K562 (cell line): ENCODE measurements at regions not wholly inside any gene's neighbourhood (a gene's known extent, or its start where the extent isn't known, plus 50 kb on each side); places are given as distances from the start of the nearest gene placed in this dataset.

Experiments used
- ATAC-seq: fragments of 200-7000 bp; cut with Tn5 transposase; 3 replicates; pipeline ENCODE4 v1.9.1; 2020; ENCODE audit warnings: moderate library complexity
- BruUV-seq: library from RNA; stranded (reverse); fragments of 400-500 nt; replicated peaks from 2 replicates; lab custom pipeline; 2021; lab: Mats Ljungman, UMichigan
- CTCF ChIA-PET: fragments of 300-600 bp; formaldehyde crosslinking; extraction: SDS; loops from one replicate; lab custom pipeline; 2021; ENCODE audit warnings: low intra/inter-chr PET ratio; lab: Yijun Ruan, JAX
- POLR2A ChIA-PET: fragments of 300-600, 350-650 bp; sonication (Branson Sonifier 250); formaldehyde crosslinking; extraction: SDS; loops from one replicate; lab custom pipeline; 2021; ENCODE audit warnings: antibody characterized with exemption, inconsistent platforms; lab: Yijun Ruan, JAX
- DNase-seq, 4 experiments: peaks; one replicate each; pipeline versions ENCODE4 v3.0.0 to v3.0.0-alpha.2; 2011 to 2018; ENCODE audit warnings: low spot score in 3 of 4, mixed read lengths in 3 of 4; ENCODE audit errors: extremely low read depth in 1 of 4
- FAIRE-seq: peaks from 2 replicates; lab custom pipeline; 2011; peaks lifted over from hg19 to GRCh38; lab: Jason Lieb, UNC
- H2AFZ ChIP-seq: 2 replicates; pipeline ENCODE4 v1.6.0; 2011; ENCODE audit warnings: low read depth, low read length, control low read depth, inconsistent platforms
- H3K27ac ChIP-seq: fragments of 200-600 bp; 3 replicates; pipeline ENCODE4 v1.8.0; 2011; ENCODE audit warnings: low read depth, mild to moderate bottlenecking, control low read depth, inconsistent platforms, low read length, moderate library complexity, mixed read lengths; ENCODE audit errors: extremely low read depth
- H3K27me3 ChIP-seq, 2 experiments: fragments of 300-600 bp in 1 of 2; 2 replicates in 1 of 2; 3 replicates in 1 of 2; pipeline versions ENCODE4 v1.6.0 to v1.8.0; 2011; ENCODE audit warnings: inconsistent platforms in 2 of 2, low read length in 2 of 2, mild to moderate bottlenecking in 1 of 2, mixed read lengths in 1 of 2, moderate library complexity in 1 of 2; ENCODE audit not compliant: control insufficient read depth in 2 of 2, insufficient read depth in 2 of 2
- H3K36me3 ChIP-seq: fragments of 300-600 bp; 3 replicates; pipeline ENCODE4 v1.8.0; 2011; ENCODE audit warnings: mild to moderate bottlenecking, low read length, inconsistent platforms; ENCODE audit not compliant: control insufficient read depth, insufficient read depth
- H3K4me1 ChIP-seq, 2 experiments: fragments of 200-600 bp in 1 of 2; replicated peaks in 1 of 2; 2 replicates in 1 of 2; 3 replicates in 1 of 2; pipeline versions ENCODE4 v1.5.1 to v1.8.0; 2011; ENCODE audit warnings: inconsistent platforms in 2 of 2, low read length in 2 of 2, mild to moderate bottlenecking in 1 of 2, mixed read lengths in 1 of 2, moderate library complexity in 1 of 2; ENCODE audit not compliant: control insufficient read depth in 2 of 2, insufficient read depth in 2 of 2
- H3K4me2 ChIP-seq: 2 replicates; pipeline ENCODE4 v1.6.1; 2011; ENCODE audit warnings: low read length, control low read depth, inconsistent platforms, mixed read lengths; ENCODE audit not compliant: insufficient read depth
- H3K4me3 ChIP-seq: fragments of 200-600 bp; sonication (generic), shearing (Covaris generic); 2 replicates; pipeline ENCODE4 v1.5.1; 2016; ENCODE audit warnings: control low read depth, inconsistent platforms
- H3K79me2 ChIP-seq: fragments of 200-600 bp; 3 replicates; pipeline ENCODE4 v1.8.0; 2011; ENCODE audit warnings: low read length, inconsistent platforms; ENCODE audit not compliant: control insufficient read depth, insufficient read depth
- H3K9ac ChIP-seq, 2 experiments: 2 replicates each; pipeline versions ENCODE4 v1.6.0 to v1.6.1; 2011; ENCODE audit warnings: low read depth in 2 of 2, low read length in 2 of 2, control low read depth in 1 of 2, inconsistent platforms in 1 of 2, mild to moderate bottlenecking in 1 of 2, mixed read lengths in 1 of 2; ENCODE audit not compliant: insufficient read depth in 1 of 2
- H3K9me1 ChIP-seq: one replicate; pipeline ENCODE4 v1.6.0; 2011; ENCODE audit warnings: inconsistent platforms, mild to moderate bottlenecking, low read length, moderate library complexity; ENCODE audit not compliant: control insufficient read depth, insufficient read depth
- H3K9me3 ChIP-seq: replicated peaks from 2 replicates; pipeline ENCODE4 v1.5.1; 2011; ENCODE audit warnings: low read depth, low read length, inconsistent platforms; ENCODE audit not compliant: control insufficient read depth, insufficient read depth
- H4K20me1 ChIP-seq: replicated peaks from 2 replicates; pipeline ENCODE4 v1.6.1; 2011; ENCODE audit warnings: low read length, inconsistent platforms, mixed read lengths; ENCODE audit not compliant: control insufficient read depth, insufficient read depth
- HDAC2 ChIP-seq: fragments of 450-650 bp; IDR thresholded peaks from 2 replicates; pipeline ENCODE4 v1.6.1; 2016; ENCODE audit warnings: mild to moderate bottlenecking
- KAT2B ChIP-seq: IDR thresholded peaks from one replicate; pipeline ENCODE4 v1.6.1; 2012; ENCODE audit warnings: low read depth, mild to moderate bottlenecking, control low read depth, inconsistent platforms, low read length, moderate library complexity
- MEF2D ChIP-seq: conservative IDR thresholded peaks from 2 replicates; pipeline ENCODE4 v1.6.1; 2016; ENCODE audit warnings: low read depth, missing genetic modification characterization, missing compliant biosample characterization
- MYC ChIP-seq, 2 experiments: fragments of 250-450 bp in 1 of 2; sonication (Bioruptor Pico) in 1 of 2; IDR thresholded peaks; 2 replicates each; pipeline versions ENCODE4 v1.5.1 to v1.6.1; 2012 to 2021; ENCODE audit warnings: low read depth in 2 of 2, borderline replicate concordance in 1 of 2, improper control_type of control experiment in 1 of 2, low read length in 1 of 2, mild to moderate bottlenecking in 1 of 2, moderate library complexity in 1 of 2
- TEAD2 ChIP-seq: fragments of 450-650 bp; IDR thresholded peaks from 2 replicates; pipeline ENCODE4 v1.6.1; 2016; ENCODE audit warnings: missing genetic modification characterization, control low read depth, missing compliant biosample characterization
- ZNF12 ChIP-seq: sonication (generic); formaldehyde crosslinking; IDR thresholded peaks from 2 replicates; pipeline ENCODE4 v1.4.0; 2020; ENCODE audit warnings: mild to moderate bottlenecking, missing genetic modification reagents
- ZNF224 ChIP-seq: sonication (generic); formaldehyde crosslinking; IDR thresholded peaks from 2 replicates; pipeline ENCODE4 v1.8.0; 2022; ENCODE audit warnings: mild to moderate bottlenecking, missing genetic modification reagents
- ZNF408 ChIP-seq: fragments of 250-450 bp; sonication (Bioruptor Pico); IDR thresholded peaks from 2 replicates; pipeline ENCODE4 v1.4.0; 2020; ENCODE audit warnings: low read depth, mild to moderate bottlenecking, moderate library complexity
- ZSCAN29 ChIP-seq: fragments of 450-650 bp; IDR thresholded peaks from 2 replicates; pipeline ENCODE4 v1.6.1; 2017
- WGBS: fragments of 100-300 bp; shearing (Covaris generic); methylation state at CpG from one replicate; pipeline ENCODE4 v1.1.6; 2016; ENCODE audit warnings: low coverage, mixed read lengths; ENCODE audit not compliant: insufficient coverage; ENCODE audit errors: missing lambda C conversion rate; 5-methylcytosine and 5-hydroxymethylcytosine counted together
- in situ Hi-C: fragments of 300-500 bp; cut with MboI; formaldehyde crosslinking; loops from 4 replicates; pipeline ENCODE4 v1.15.0; 2018; ENCODE audit warnings: inconsistent platforms, mixed read lengths
- intact Hi-C: fragments of 100-400 bp; cut with micrococcal nuclease; formaldehyde crosslinking; loops from 2 replicates; pipeline ENCODE4 v1.14.2; 2022
- TF ChIP-seq, protein P1 (sequence below): sonication (generic); formaldehyde crosslinking; IDR thresholded peaks from 2 replicates; pipeline ENCODE4 v1.8.0; 2023; ENCODE audit warnings: missing genetic modification reagents, mild to moderate bottlenecking, borderline replicate concordance

- Histone ChIP-seq H3K4me3 (no peak overlapping the region), H3K36me3 (no peaks in the 10 kb centered on the region), H3K27ac (no peak overlapping the region), H2AFZ (no peak overlapping the region), H3K27me3 (no peaks in the 10 kb centered on the region), H3K9ac (no peak overlapping the region), H3K4me1 (no peaks in the 10 kb centered on the region), H3K9me3 (no peaks in the 10 kb centered on the region), H4K20me1 (no peaks in the 10 kb centered on the region)
- ChIA-PET POLR2A (no interaction called here), CTCF (no interaction called here)
- in situ Hi-C loops = no loop called here
- 4% methylated on average over 2 of the region's 2 CpGs for WGBS
- DNase-seq (no peak), ATAC-seq (no peak), FAIRE-seq (no peak)
- BruUV-seq = no TSS peak
- intact Hi-C loops = no loop called here
- TF ChIP-seq MYC (IDR thresholded peaks at IDR 0.05; ENCODE audit: low read depth, low read length) (no peak), MYC (CRISPR knock-in tag; IDR thresholded peaks at IDR 0.05; ENCODE audit: borderline replicate concordance, low read depth) (no peak), MEF2D (tag) (no peak)
- TF ChIP-seq, all 486 proteins: peak for 0
- no peaks in the 10 kb centered on the region for H3K9me1 ChIP-seq
- H3K79me2 ChIP-seq = no peaks in the 10 kb centered on the region
- no peak overlapping the region for H3K4me2 ChIP-seq
Measured at GRCh38 chr7:10181996-10182395, 791.7 kb upstream of the PHF14 start.

GRCh38 chr7:10192074-10192473 is 781.6 kb upstream of the PHF14 start:
- Histone ChIP-seq H4K20me1 (no peaks in the 10 kb centered on the region), H3K4me3 (no peak overlapping the region), H3K27ac (no peak overlapping the region), H3K36me3 (no peaks in the 10 kb centered on the region), H3K9me1 (no peaks in the 10 kb centered on the region), H3K9ac (no peak overlapping the region), H3K4me2 (no peak overlapping the region), H3K79me2 (no peaks in the 10 kb centered on the region), H3K9me3 (no peaks in the 10 kb centered on the region), H3K27me3 (no peaks in the 10 kb centered on the region), H2AFZ (no peak overlapping the region), H3K4me1 (no peaks in the 10 kb centered on the region)
- BruUV-seq = no TSS peak
- 3% methylated on average over 3 of the region's 3 CpGs for WGBS
- CTCF ChIA-PET = no interaction called here
- no peak for ATAC-seq
- intact Hi-C loops = no loop called here
- POLR2A ChIA-PET = no interaction called here
- no peak for DNase-seq
- no peak for FAIRE-seq
- in situ Hi-C loops = no loop called here
- no peak for TF ChIP-seq TEAD2 (tag)
- TF ChIP-seq, protein P1, sequence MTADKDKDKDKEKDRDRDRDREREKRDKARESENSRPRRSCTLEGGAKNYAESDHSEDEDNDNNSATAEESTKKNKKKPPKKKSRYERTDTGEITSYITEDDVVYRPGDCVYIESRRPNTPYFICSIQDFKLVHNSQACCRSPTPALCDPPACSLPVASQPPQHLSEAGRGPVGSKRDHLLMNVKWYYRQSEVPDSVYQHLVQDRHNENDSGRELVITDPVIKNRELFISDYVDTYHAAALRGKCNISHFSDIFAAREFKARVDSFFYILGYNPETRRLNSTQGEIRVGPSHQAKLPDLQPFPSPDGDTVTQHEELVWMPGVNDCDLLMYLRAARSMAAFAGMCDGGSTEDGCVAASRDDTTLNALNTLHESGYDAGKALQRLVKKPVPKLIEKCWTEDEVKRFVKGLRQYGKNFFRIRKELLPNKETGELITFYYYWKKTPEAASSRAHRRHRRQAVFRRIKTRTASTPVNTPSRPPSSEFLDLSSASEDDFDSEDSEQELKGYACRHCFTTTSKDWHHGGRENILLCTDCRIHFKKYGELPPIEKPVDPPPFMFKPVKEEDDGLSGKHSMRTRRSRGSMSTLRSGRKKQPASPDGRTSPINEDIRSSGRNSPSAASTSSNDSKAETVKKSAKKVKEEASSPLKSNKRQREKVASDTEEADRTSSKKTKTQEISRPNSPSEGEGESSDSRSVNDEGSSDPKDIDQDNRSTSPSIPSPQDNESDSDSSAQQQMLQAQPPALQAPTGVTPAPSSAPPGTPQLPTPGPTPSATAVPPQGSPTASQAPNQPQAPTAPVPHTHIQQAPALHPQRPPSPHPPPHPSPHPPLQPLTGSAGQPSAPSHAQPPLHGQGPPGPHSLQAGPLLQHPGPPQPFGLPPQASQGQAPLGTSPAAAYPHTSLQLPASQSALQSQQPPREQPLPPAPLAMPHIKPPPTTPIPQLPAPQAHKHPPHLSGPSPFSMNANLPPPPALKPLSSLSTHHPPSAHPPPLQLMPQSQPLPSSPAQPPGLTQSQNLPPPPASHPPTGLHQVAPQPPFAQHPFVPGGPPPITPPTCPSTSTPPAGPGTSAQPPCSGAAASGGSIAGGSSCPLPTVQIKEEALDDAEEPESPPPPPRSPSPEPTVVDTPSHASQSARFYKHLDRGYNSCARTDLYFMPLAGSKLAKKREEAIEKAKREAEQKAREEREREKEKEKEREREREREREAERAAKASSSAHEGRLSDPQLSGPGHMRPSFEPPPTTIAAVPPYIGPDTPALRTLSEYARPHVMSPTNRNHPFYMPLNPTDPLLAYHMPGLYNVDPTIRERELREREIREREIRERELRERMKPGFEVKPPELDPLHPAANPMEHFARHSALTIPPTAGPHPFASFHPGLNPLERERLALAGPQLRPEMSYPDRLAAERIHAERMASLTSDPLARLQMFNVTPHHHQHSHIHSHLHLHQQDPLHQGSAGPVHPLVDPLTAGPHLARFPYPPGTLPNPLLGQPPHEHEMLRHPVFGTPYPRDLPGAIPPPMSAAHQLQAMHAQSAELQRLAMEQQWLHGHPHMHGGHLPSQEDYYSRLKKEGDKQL (CRISPR knock-in tag) = no peak
- no peak for TF ChIP-seq ZNF12 (CRISPR knock-in tag)
- no peak for TF ChIP-seq KAT2B
- no peak for TF ChIP-seq ZNF408
- TF ChIP-seq ZNF224 (CRISPR knock-in tag) = no peak
- no peak for TF ChIP-seq ZSCAN29
- TF ChIP-seq HDAC2 = no peak
